Astrocyte (in vitro differentiated cells and primary cell): ENCODE measurements at regions not wholly inside any gene's neighbourhood (a gene's known extent, or its start where the extent isn't known, plus 50 kb on each side); places are given as distances from the start of the nearest gene placed in this dataset.

ENCODE experiments used
- DNase-seq: peaks from one replicate; pipeline ENCODE4 v3.0.0-alpha.2; 2010; ENCODE audit warnings: low read depth
- FAIRE-seq: peaks from 2 replicates; lab custom pipeline; 2011; peaks lifted over from hg19 to GRCh38; lab: Jason Lieb, UNC
- H2AFZ ChIP-seq: 2 replicates; pipeline ENCODE4 v1.6.0; 2012; ENCODE audit warnings: low read depth, low read length, inconsistent platforms
- H3K27ac ChIP-seq: 2 replicates; pipeline ENCODE4 v1.5.1; 2011; ENCODE audit warnings: low read depth, low read length, inconsistent platforms
- H3K27me3 ChIP-seq: 2 replicates; pipeline ENCODE4 v1.6.0; 2011; ENCODE audit warnings: low read length, inconsistent platforms; ENCODE audit not compliant: insufficient read depth
- H3K36me3 ChIP-seq: 2 replicates; pipeline ENCODE4 v1.5.1; 2011; ENCODE audit warnings: low read length, inconsistent platforms; ENCODE audit not compliant: insufficient read depth
- H3K4me1 ChIP-seq: 2 replicates; pipeline ENCODE4 v1.5.1; 2011; ENCODE audit warnings: low read length, inconsistent platforms; ENCODE audit not compliant: insufficient read depth
- H3K4me2 ChIP-seq: 2 replicates; pipeline ENCODE4 v1.6.0; 2012; ENCODE audit warnings: low read length, inconsistent platforms
- H3K4me3 ChIP-seq: 2 replicates; pipeline ENCODE4 v1.5.1; 2011; ENCODE audit warnings: low read depth, mild to moderate bottlenecking, low read length, inconsistent platforms; ENCODE audit not compliant: insufficient read depth
- H3K79me2 ChIP-seq: 2 replicates; pipeline ENCODE4 v1.6.0; 2012; ENCODE audit warnings: mild to moderate bottlenecking, low read length, inconsistent platforms; ENCODE audit not compliant: insufficient read depth
- H3K9ac ChIP-seq: 2 replicates; pipeline ENCODE4 v1.6.0; 2012; ENCODE audit warnings: mild to moderate bottlenecking, low read length, inconsistent platforms
- H3K9me3 ChIP-seq: 2 replicates; pipeline ENCODE4 v1.5.1; 2012; ENCODE audit warnings: low read depth, mild to moderate bottlenecking, low read length, inconsistent platforms; ENCODE audit not compliant: insufficient read depth
- H4K20me1 ChIP-seq: 2 replicates; pipeline ENCODE4 v1.6.0; 2012; ENCODE audit warnings: low read length, inconsistent platforms; ENCODE audit not compliant: insufficient read depth
- H3K27ac Mint-ChIP-seq: one replicate; pipeline ENCODE4 v1.8.0; 2021; ENCODE audit warnings: mild to moderate bottlenecking, mixed read lengths; ENCODE audit not compliant: unreplicated experiment
- H3K27me3 Mint-ChIP-seq: one replicate; pipeline ENCODE4 v1.8.0; 2021; ENCODE audit warnings: low read depth, mixed read lengths; ENCODE audit not compliant: unreplicated experiment
- H3K36me3 Mint-ChIP-seq: one replicate; pipeline ENCODE4 v1.8.0; 2021; ENCODE audit warnings: low read depth, mixed read lengths; ENCODE audit not compliant: unreplicated experiment
- H3K4me1 Mint-ChIP-seq: one replicate; pipeline ENCODE4 v1.8.0; 2021; ENCODE audit warnings: low read depth, mixed read lengths; ENCODE audit not compliant: unreplicated experiment
- H3K4me3 Mint-ChIP-seq: one replicate; pipeline ENCODE4 v1.8.0; 2021; ENCODE audit warnings: mild to moderate bottlenecking, moderate library complexity, mixed read lengths; ENCODE audit not compliant: unreplicated experiment
- H3K9me3 Mint-ChIP-seq: one replicate; pipeline ENCODE4 v1.8.0; 2021; ENCODE audit warnings: mild to moderate bottlenecking, mixed read lengths; ENCODE audit not compliant: unreplicated experiment
- CTCF ChIP-seq: IDR thresholded peaks from 2 replicates; pipeline ENCODE4 v1.5.1; 2011; ENCODE audit warnings: low read depth, mild to moderate bottlenecking, inconsistent platforms, low read length, moderate library complexity; ENCODE audit not compliant: insufficient read depth
- EZH2 ChIP-seq: IDR thresholded peaks from 2 replicates; pipeline ENCODE4 v1.6.1; 2012; ENCODE audit warnings: mild to moderate bottlenecking, low read length, inconsistent platforms; ENCODE audit not compliant: insufficient read depth

DNA sequence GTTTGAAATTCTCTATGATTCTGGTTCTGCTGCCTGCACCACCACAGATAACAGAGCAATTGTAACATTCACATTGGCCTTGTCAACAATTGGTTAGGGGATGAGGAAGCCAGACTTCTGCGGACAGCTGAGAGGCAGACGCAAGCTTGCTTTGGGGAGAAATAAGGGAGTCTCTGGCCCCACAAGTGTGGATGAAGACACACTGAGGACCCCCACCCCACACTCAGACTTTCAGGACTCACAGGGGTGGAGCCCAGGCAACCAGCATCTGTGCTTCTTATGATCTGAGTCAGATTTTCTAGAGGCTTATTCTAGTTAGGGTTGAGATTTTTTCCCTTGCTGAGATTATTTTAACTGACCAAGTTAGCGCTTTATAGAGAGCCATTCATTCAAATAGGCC lies 140.3 kb upstream of the IRX2 start:
- no peak for FAIRE-seq
- no peaks in the 10 kb centered on the region for H3K36me3 ChIP-seq
- Mint-ChIP-seq H3K27me3 (peaks cover 20% of the 10 kb centered on the region), H3K4me3 (no peak overlapping the region), H3K36me3 (no peaks in the 10 kb centered on the region), H3K4me1 (no peaks in the 10 kb centered on the region), H3K27ac (no peak overlapping the region), H3K9me3 (no peaks in the 10 kb centered on the region)
- H2AFZ ChIP-seq, result no peak overlapping the region
- H3K27me3 ChIP-seq, result no peaks in the 10 kb centered on the region
- H3K4me3 ChIP-seq, result no peak overlapping the region
- no peaks in the 10 kb centered on the region for H3K4me1 ChIP-seq
- H3K9me3 ChIP-seq, result peaks cover 26% of the 10 kb centered on the region
- no peaks in the 10 kb centered on the region for H3K79me2 ChIP-seq
- no peak for TF ChIP-seq CTCF
- no peak for TF ChIP-seq EZH2
- no peak overlapping the region for H3K27ac ChIP-seq
- no peak for DNase-seq
- H3K9ac ChIP-seq, result no peak overlapping the region
- no peaks in the 10 kb centered on the region for H4K20me1 ChIP-seq
- no peak overlapping the region for H3K4me2 ChIP-seq

GRCh38 chr5:2890011-2890410 lies 138.5 kb upstream of the IRX2 start:
- no peak for DNase-seq

More at GRCh38 chr5:2890011-2890410, 138.5 kb upstream of the IRX2 start:
- H2AFZ ChIP-seq, result no peak overlapping the region
- Mint-ChIP-seq H3K4me1 (no peaks in the 10 kb centered on the region), H3K27me3 (peaks cover 16% of the 10 kb centered on the region), H3K27ac (no peak overlapping the region), H3K9me3 (no peaks in the 10 kb centered on the region), H3K4me3 (no peak overlapping the region), H3K36me3 (no peaks in the 10 kb centered on the region)
- H3K79me2 ChIP-seq, result no peaks in the 10 kb centered on the region
- H3K9me3 ChIP-seq, result peaks cover 23% of the 10 kb centered on the region
- no peaks in the 10 kb centered on the region for H3K4me1 ChIP-seq
- FAIRE-seq, result no peak
- H3K27me3 ChIP-seq, result no peaks in the 10 kb centered on the region
- TF ChIP-seq CTCF (no peak), EZH2 (no peak)
- H3K27ac ChIP-seq, result no peak overlapping the region
- no peaks in the 10 kb centered on the region for H4K20me1 ChIP-seq
- H3K36me3 ChIP-seq, result no peaks in the 10 kb centered on the region
- no peak overlapping the region for H3K4me2 ChIP-seq
- H3K4me3 ChIP-seq, result no peak overlapping the region
- no peak overlapping the region for H3K9ac ChIP-seq
